ENCODE measurements at regions not wholly inside any gene's neighbourhood (a gene's known extent, or its start where the extent isn't known, plus 50 kb on each side); places are given as distances from the start of the nearest gene placed in this dataset.

- intact Hi-C loops (cut with DNase I): no loop called here
- no peak for DNase-seq (ENCODE audit: low spot score)
Measured at GRCh38 chr3:63032881-63033280, 157.7 kb upstream of the CADPS start.

- DNase-seq (ENCODE audit: low spot score): no peak
- intact Hi-C loops (cut with DNase I): no loop called here
Measured at GRCh38 chr3:63034101-63034500, 158.9 kb upstream of the CADPS start.

GRCh38 chr3:63037116-63037515 lies 161.9 kb upstream of the CADPS start:
- intact Hi-C loops (cut with DNase I): no loop called here
- DNase-seq (ENCODE audit: low spot score): no peak

GRCh38 chr3:63042833-63043232 lies 167.6 kb upstream of the CADPS start:
- no peak for DNase-seq (ENCODE audit: low spot score)
- intact Hi-C loops (cut with DNase I): no loop called here

GRCh38 chr3:63043631-63044030 lies 168.4 kb upstream of the CADPS start:
- DNase-seq (ENCODE audit: low spot score): no peak
- intact Hi-C loops (cut with DNase I): no loop called here

GRCh38 chr3:63046152-63046551 lies 170.9 kb upstream of the CADPS start:
- DNase-seq (ENCODE audit: low spot score): no peak
- intact Hi-C loops (cut with DNase I): no loop called here

GRCh38 chr3:63046580-63046979 lies 171.4 kb upstream of the CADPS start:
- DNase-seq (ENCODE audit: low spot score): no peak
- intact Hi-C loops (cut with DNase I): no loop called here

GRCh38 chr3:63047068-63047467 lies 171.9 kb upstream of the CADPS start:
- no peak for DNase-seq (ENCODE audit: low spot score)
- intact Hi-C loops (cut with DNase I): no loop called here

GRCh38 chr3:63048367-63049326 lies 173.4 kb upstream of the CADPS start:
- intact Hi-C loops (cut with DNase I): no loop called here
- no peak for DNase-seq (ENCODE audit: low spot score)

GRCh38 chr3:63050548-63051177 lies 175.4 kb upstream of the CADPS start:
- DNase-seq (ENCODE audit: low spot score): no peak
- intact Hi-C loops (cut with DNase I): no loop called here

- DNase-seq (ENCODE audit: low spot score): no peak
- intact Hi-C loops (cut with DNase I): no loop called here
Measured at GRCh38 chr3:63051920-63052319, 176.7 kb upstream of the CADPS start.

GRCh38 chr3:63056932-63057331 lies 181.7 kb upstream of the CADPS start:
- DNase-seq (ENCODE audit: low spot score): no peak
- intact Hi-C loops (cut with DNase I): no loop called here

GRCh38 chr3:63060412-63060811 lies 185.2 kb upstream of the CADPS start:
- DNase-seq (ENCODE audit: low spot score): no peak
- intact Hi-C loops (cut with DNase I): no loop called here

GRCh38 chr3:63061449-63061848 lies 186.2 kb upstream of the CADPS start:
- intact Hi-C loops (cut with DNase I): no loop called here
- DNase-seq (ENCODE audit: low spot score): no peak

- no peak for DNase-seq (ENCODE audit: low spot score)
- intact Hi-C loops (cut with DNase I): no loop called here
Measured at GRCh38 chr3:63064209-63064755, 189.1 kb upstream of the CADPS start.

GRCh38 chr3:63067999-63068645 lies 192.9 kb upstream of the CADPS start:
- intact Hi-C loops (cut with DNase I): no loop called here
- DNase-seq (ENCODE audit: low spot score): no peak

- no peak for DNase-seq (ENCODE audit: low spot score)
- intact Hi-C loops (cut with DNase I): no loop called here
Measured at GRCh38 chr3:63069806-63070475, 194.7 kb upstream of the CADPS start.

GRCh38 chr3:63070476-63070810 lies 195.2 kb upstream of the CADPS start:
- no peak for DNase-seq (ENCODE audit: low spot score)
- intact Hi-C loops (cut with DNase I): no loop called here

- DNase-seq (ENCODE audit: low spot score): no peak
- intact Hi-C loops (cut with DNase I): no loop called here
Measured at GRCh38 chr3:63076357-63076756, 201.1 kb upstream of the CADPS start.

- DNase-seq (ENCODE audit: low spot score): no peak
- intact Hi-C loops (cut with DNase I): no loop called here
Measured at GRCh38 chr3:63086190-63086589, 191.9 kb upstream of the SYNPR start.

All from cardiac septum (tissue), 1 donor.